ENCODE measurements at regions not wholly inside any gene's neighbourhood (a gene's known extent, or its start where the extent isn't known, plus 50 kb on each side); places are given as distances from the start of the nearest gene placed in this dataset.

DNA sequence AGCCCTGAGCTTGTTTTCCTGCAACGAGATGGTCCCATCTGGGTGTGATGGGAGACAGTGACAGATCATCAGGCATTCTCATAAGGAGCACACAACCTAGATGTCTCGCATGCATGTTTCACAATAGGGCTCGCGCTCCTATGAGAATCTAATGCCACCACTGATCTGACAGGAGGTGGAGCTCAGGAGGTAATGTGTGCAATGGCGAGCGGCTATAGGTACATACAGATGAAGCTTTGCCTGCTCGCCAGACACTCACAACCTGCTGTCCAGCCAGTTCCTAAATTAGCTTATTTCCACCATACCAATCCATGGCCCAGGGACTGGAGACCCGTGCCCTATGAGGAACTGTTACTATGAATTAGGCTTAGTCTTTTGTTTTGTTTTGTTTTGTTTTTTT, 55.3 kb upstream of the SLC30A5 start:
- TF ChIP-seq, protein P1, sequence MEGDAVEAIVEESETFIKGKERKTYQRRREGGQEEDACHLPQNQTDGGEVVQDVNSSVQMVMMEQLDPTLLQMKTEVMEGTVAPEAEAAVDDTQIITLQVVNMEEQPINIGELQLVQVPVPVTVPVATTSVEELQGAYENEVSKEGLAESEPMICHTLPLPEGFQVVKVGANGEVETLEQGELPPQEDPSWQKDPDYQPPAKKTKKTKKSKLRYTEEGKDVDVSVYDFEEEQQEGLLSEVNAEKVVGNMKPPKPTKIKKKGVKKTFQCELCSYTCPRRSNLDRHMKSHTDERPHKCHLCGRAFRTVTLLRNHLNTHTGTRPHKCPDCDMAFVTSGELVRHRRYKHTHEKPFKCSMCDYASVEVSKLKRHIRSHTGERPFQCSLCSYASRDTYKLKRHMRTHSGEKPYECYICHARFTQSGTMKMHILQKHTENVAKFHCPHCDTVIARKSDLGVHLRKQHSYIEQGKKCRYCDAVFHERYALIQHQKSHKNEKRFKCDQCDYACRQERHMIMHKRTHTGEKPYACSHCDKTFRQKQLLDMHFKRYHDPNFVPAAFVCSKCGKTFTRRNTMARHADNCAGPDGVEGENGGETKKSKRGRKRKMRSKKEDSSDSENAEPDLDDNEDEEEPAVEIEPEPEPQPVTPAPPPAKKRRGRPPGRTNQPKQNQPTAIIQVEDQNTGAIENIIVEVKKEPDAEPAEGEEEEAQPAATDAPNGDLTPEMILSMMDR (IDR thresholded peaks at IDR 0.05): no peak
- TF ChIP-seq EZH2 (IDR thresholded peaks at IDR 0.05; ENCODE audit: borderline replicate concordance, insufficient read depth, low read depth, low read length, poor library complexity, severe bottlenecking): no peak
